H9 (cell line): ENCODE measurements at regions not wholly inside any gene's neighbourhood (a gene's known extent, or its start where the extent isn't known, plus 50 kb on each side); places are given as distances from the start of the nearest gene placed in this dataset.

Experiments used
- DNase-seq: peaks from one replicate; pipeline ENCODE4 v3.0.0-alpha.2; 2017
- H2AFZ ChIP-seq: one replicate; pipeline ENCODE4 v1.6.1; 2013; ENCODE audit warnings: mild to moderate bottlenecking, low read length, control low read depth, moderate library complexity
- H2AK5ac ChIP-seq: 2 replicates; pipeline ENCODE4 v1.6.1; 2013; ENCODE audit warnings: low read length, control low read depth, mixed read lengths; ENCODE audit not compliant: insufficient read length
- H2BK120ac ChIP-seq: one replicate; pipeline ENCODE4 v1.6.1; 2013; ENCODE audit warnings: low read depth, mild to moderate bottlenecking, low read length, control low read depth, inconsistent platforms; ENCODE audit not compliant: poor library complexity, severe bottlenecking
- H2BK12ac ChIP-seq: 2 replicates; pipeline ENCODE4 v1.6.1; 2013; ENCODE audit warnings: low read length, control low read depth, mixed read lengths, low read depth; ENCODE audit not compliant: insufficient read length
- H2BK15ac ChIP-seq: 2 replicates; pipeline ENCODE4 v1.6.1; 2013; ENCODE audit warnings: low read depth, low read length, control low read depth
- H2BK20ac ChIP-seq: one replicate; pipeline ENCODE4 v1.6.1; 2013; ENCODE audit warnings: low read depth, mild to moderate bottlenecking, low read length, control low read depth, inconsistent platforms; ENCODE audit not compliant: poor library complexity, severe bottlenecking
- H2BK5ac ChIP-seq: 2 replicates; pipeline ENCODE4 v1.6.1; 2013; ENCODE audit warnings: low read length, control low read depth, mixed read lengths; ENCODE audit not compliant: insufficient read length
- H3K14ac ChIP-seq: 2 replicates; pipeline ENCODE4 v1.6.1; 2013; ENCODE audit warnings: low read length, control low read depth; ENCODE audit not compliant: insufficient read depth
- H3K18ac ChIP-seq: 2 replicates; pipeline ENCODE4 v1.6.1; 2013; ENCODE audit warnings: low read depth, mild to moderate bottlenecking, mixed read lengths, low read length, control low read depth; ENCODE audit not compliant: insufficient read length
- H3K23ac ChIP-seq: 2 replicates; pipeline ENCODE4 v1.6.1; 2013; ENCODE audit warnings: low read length, control low read depth, mixed read lengths, low read depth; ENCODE audit not compliant: insufficient read length
- H3K23me2 ChIP-seq: 2 replicates; pipeline ENCODE4 v1.6.1; 2013; ENCODE audit warnings: low read depth, mild to moderate bottlenecking, mixed read lengths, low read length, control low read depth; ENCODE audit not compliant: insufficient read length, poor library complexity, severe bottlenecking
- H3K27ac ChIP-seq: 2 replicates; pipeline ENCODE4 v1.5.1; 2013; ENCODE audit warnings: low read length, control low read depth, mixed read lengths, low read depth; ENCODE audit not compliant: insufficient read length
- H3K27me3 ChIP-seq: 2 replicates; pipeline ENCODE4 v1.6.1; 2013; ENCODE audit warnings: low read length, control low read depth, inconsistent platforms; ENCODE audit not compliant: insufficient read depth
- H3K4ac ChIP-seq: 2 replicates; pipeline ENCODE4 v1.6.1; 2013; ENCODE audit warnings: low read depth, mild to moderate bottlenecking, control low read depth, inconsistent platforms, low read length, moderate library complexity
- H3K4me1 ChIP-seq: 2 replicates; pipeline ENCODE4 v1.6.1; 2013; ENCODE audit warnings: low read length, control low read depth, inconsistent platforms; ENCODE audit not compliant: insufficient read depth
- H3K4me2 ChIP-seq: 2 replicates; pipeline ENCODE4 v1.6.1; 2013; ENCODE audit warnings: low read length, control low read depth, mixed read lengths; ENCODE audit not compliant: insufficient read length, insufficient read depth
- H3K56ac ChIP-seq: 2 replicates; pipeline ENCODE4 v1.6.1; 2013; ENCODE audit warnings: low read depth, mild to moderate bottlenecking, mixed read lengths, low read length, control low read depth; ENCODE audit not compliant: insufficient read length
- H3K79me1 ChIP-seq: 2 replicates; pipeline ENCODE4 v1.6.1; 2013; ENCODE audit warnings: low read depth, mild to moderate bottlenecking, moderate library complexity, low read length, control low read depth, inconsistent platforms; ENCODE audit not compliant: insufficient read depth, poor library complexity, severe bottlenecking
- H3K79me2 ChIP-seq: 2 replicates; pipeline ENCODE4 v1.6.1; 2013; ENCODE audit warnings: low read length, control low read depth, inconsistent platforms; ENCODE audit not compliant: insufficient read depth
- H3K9ac ChIP-seq: 2 replicates; pipeline ENCODE4 v1.6.1; 2013; ENCODE audit warnings: low read length, control low read depth, mixed read lengths; ENCODE audit not compliant: insufficient read length; ENCODE audit errors: extremely low read depth
- H3K9me3 ChIP-seq: one replicate; pipeline ENCODE4 v1.6.1; 2013; ENCODE audit warnings: low read depth, low read length, inconsistent platforms; ENCODE audit not compliant: control insufficient read depth
- H3T11ph ChIP-seq: one replicate; pipeline ENCODE4 v1.6.1; 2013; ENCODE audit warnings: mild to moderate bottlenecking, low read length, control low read depth, inconsistent platforms
- H4K20me1 ChIP-seq: one replicate; pipeline ENCODE4 v1.6.1; 2013; ENCODE audit not compliant: control insufficient read depth, insufficient read length, insufficient read depth
- H4K5ac ChIP-seq: 2 replicates; pipeline ENCODE4 v1.6.1; 2013; ENCODE audit warnings: low read depth, mild to moderate bottlenecking, mixed read lengths, low read length, control low read depth; ENCODE audit not compliant: insufficient read length
- H4K8ac ChIP-seq: replicated peaks from 2 replicates; pipeline ENCODE4 v1.6.1; 2013; ENCODE audit warnings: low read length, control low read depth, mixed read lengths, low read depth; ENCODE audit not compliant: insufficient read length
- H4K91ac ChIP-seq: 2 replicates; pipeline ENCODE4 v1.6.1; 2013; ENCODE audit warnings: low read depth, mild to moderate bottlenecking, moderate library complexity, mixed read lengths, low read length, control low read depth; ENCODE audit not compliant: insufficient read length
- H3K27ac Mint-ChIP-seq, 3 experiments: 2 replicates in 2 of 3; 3 replicates in 1 of 3; pipeline ENCODE4 v1.8.0; 2020 to 2021; ENCODE audit warnings: mixed read lengths in 3 of 3, mild to moderate bottlenecking in 1 of 3, moderate library complexity in 1 of 3
- H3K27me3 Mint-ChIP-seq: 2 replicates; pipeline ENCODE4 v1.8.0; 2021; ENCODE audit warnings: low read depth, mild to moderate bottlenecking, moderate library complexity, mixed read lengths
- H3K36me3 Mint-ChIP-seq, 3 experiments: 2 replicates in 2 of 3; 3 replicates in 1 of 3; pipeline ENCODE4 v1.8.0; 2020 to 2021; ENCODE audit warnings: low read depth in 3 of 3, mixed read lengths in 3 of 3; ENCODE audit not compliant: insufficient read depth in 1 of 3
- H3K4me1 Mint-ChIP-seq, 2 experiments: 2 replicates each; pipeline ENCODE4 v1.8.0; 2020; ENCODE audit warnings: mixed read lengths in 2 of 2
- H3K4me3 Mint-ChIP-seq, 2 experiments: 2 replicates in 1 of 2; 3 replicates in 1 of 2; pipeline ENCODE4 v1.8.0; 2020 to 2021; ENCODE audit warnings: mild to moderate bottlenecking in 2 of 2, mixed read lengths in 2 of 2, moderate library complexity in 1 of 2
- H3K9me3 Mint-ChIP-seq, 2 experiments: 2 replicates in 1 of 2; 3 replicates in 1 of 2; pipeline ENCODE4 v1.8.0; 2020; ENCODE audit warnings: mild to moderate bottlenecking in 2 of 2, mixed read lengths in 2 of 2, moderate library complexity in 1 of 2
- CTCF ChIP-seq: fragments of 200-600 bp; sonication (generic); conservative IDR thresholded peaks from 3 replicates; pipeline ENCODE4 v1.8.0; 2021; ENCODE audit warnings: antibody characterized with exemption, mild to moderate bottlenecking
- WGBS: extraction: QIAGEN DNeasy Blood & Tissue Kit; methylation state at CpG from one replicate; pipeline ENCODE4 v1.1.7; 2013; ENCODE audit warnings: missing lambda C conversion rate, low lambda C conversion rate, mixed read lengths; ENCODE audit not compliant: insufficient read length; ENCODE audit errors: extremely low coverage; 5-methylcytosine and 5-hydroxymethylcytosine counted together

GRCh38 chr13:31424130-31424729 is 224.5 kb downstream of the B3GLCT start:
- WGBS, result no CpG with 5 or more reads among the region's 6 CpGs
- H3K4me3 Mint-ChIP-seq, result no peak overlapping the region

More at GRCh38 chr13:31424130-31424729, 224.5 kb downstream of the B3GLCT start:
- no peaks in the 10 kb centered on the region for H3K27me3 Mint-ChIP-seq
- Histone ChIP-seq H3K4ac (no peak overlapping the region), H2AK5ac (no peak overlapping the region), H3K9ac (no peak overlapping the region), H2BK15ac (no peak overlapping the region), H3K56ac (no peak overlapping the region), H3K4me2 (no peak overlapping the region), H4K20me1 (no peaks in the 10 kb centered on the region), H3K9me3 (no peaks in the 10 kb centered on the region), H2BK12ac (no peak overlapping the region), H2BK5ac (no peak overlapping the region), H2AFZ (peak overlapping the region; percentile 84), H3K79me2 (no peaks in the 10 kb centered on the region), H4K8ac (no peak overlapping the region), H3K27ac (no peak overlapping the region), H2BK20ac (no peak overlapping the region), H4K5ac (no peak overlapping the region), H3K23me2 (no peaks in the 10 kb centered on the region), H3K23ac (no peak overlapping the region), H3K14ac (no peak overlapping the region), H3K27me3 (no peaks in the 10 kb centered on the region), H3T11ph (no peak overlapping the region), H3K4me1 (no peaks in the 10 kb centered on the region), H4K91ac (no peak overlapping the region), H3K18ac (no peak overlapping the region), H2BK120ac (no peak overlapping the region), H3K79me1 (no peaks in the 10 kb centered on the region)
- H3K36me3 Mint-ChIP-seq, result no peaks in the 10 kb centered on the region
- peaks cover 4 to 5% of the 10 kb centered on the region in 2 experiments; a peak in 2 of 4 replicates for H3K4me1 Mint-ChIP-seq
- no peak overlapping the region for H3K27ac Mint-ChIP-seq
- no peaks in the 10 kb centered on the region for H3K9me3 Mint-ChIP-seq
- TF ChIP-seq CTCF, result peak; percentile 92
- peak; percentile 88 for DNase-seq
